ENCODE measurements at regions not wholly inside any gene's neighbourhood (a gene's known extent, or its start where the extent isn't known, plus 50 kb on each side); places are given as distances from the start of the nearest gene placed in this dataset.
"Not testable (repeated sequence)": the region's sequence is repeated elsewhere in the genome, so short reads cannot be mapped to it uniquely, and the experiment has no call there.

- Histone ChIP-seq H3K4me3 (ENCODE audit: insufficient read depth, low read length, poor library complexity, severe bottlenecking) (no peak overlapping the region), H3K4me2 (ENCODE audit: low read depth, low read length, poor library complexity, severe bottlenecking) (no peak overlapping the region), H3F3A (ENCODE audit: insufficient read depth) (no peaks in the 10 kb centered on the region), H3K79me2 (ENCODE audit: insufficient read depth, low read length) (no peaks in the 10 kb centered on the region), H3K9me2 (replicated peaks; ENCODE audit: insufficient read depth, low read length) (no peaks in the 10 kb centered on the region), H3K9me3 (ENCODE audit: insufficient read depth, low read length) (no peaks in the 10 kb centered on the region), H3K27ac (ENCODE audit: low read depth, low read length) (no peak overlapping the region), H3K27me3 (ENCODE audit: low read length) (no peaks in the 10 kb centered on the region), H4K20me1 (ENCODE audit: low read depth, low read length) (no peaks in the 10 kb centered on the region), H3K36me3 (ENCODE audit: low read length) (no peaks in the 10 kb centered on the region), H3K9ac (ENCODE audit: low read length) (no peak overlapping the region), H2AFZ (ENCODE audit: low read depth, low read length, severe bottlenecking) (no peak overlapping the region)
- TF ChIP-seq EZH2phosphoT487 (conservative IDR thresholded peaks at IDR 0.05; ENCODE audit: low read length) (no peak), CTCF (IDR thresholded peaks at IDR 0.05; ENCODE audit: insufficient read depth, low read length, poor library complexity, severe bottlenecking) (no peak)
Observed at GRCh38 chr2:115976916-115977315, 1534.5 kb downstream of the DPP10 start.

GRCh38 chr2:115999039-115999438 is 1556.6 kb downstream of the DPP10 start:
- H3K4me2 ChIP-seq (ENCODE audit: low read depth, low read length, poor library complexity, severe bottlenecking), result no peak overlapping the region
- H3K9me3 ChIP-seq (ENCODE audit: insufficient read depth, low read length), result no peaks in the 10 kb centered on the region
- no peaks in the 10 kb centered on the region for H3K79me2 ChIP-seq (ENCODE audit: insufficient read depth, low read length)
- no peaks in the 10 kb centered on the region for H4K20me1 ChIP-seq (ENCODE audit: low read depth, low read length)
- H3K27me3 ChIP-seq (ENCODE audit: low read length), result no peaks in the 10 kb centered on the region
- H3K36me3 ChIP-seq (ENCODE audit: low read length), result no peaks in the 10 kb centered on the region
- TF ChIP-seq CTCF (IDR thresholded peaks at IDR 0.05; ENCODE audit: insufficient read depth, low read length, poor library complexity, severe bottlenecking) (no peak), EZH2phosphoT487 (conservative IDR thresholded peaks at IDR 0.05; ENCODE audit: low read length) (no peak)
- H3K9ac ChIP-seq (ENCODE audit: low read length), result no peak overlapping the region
- H3K9me2 ChIP-seq (replicated peaks; ENCODE audit: insufficient read depth, low read length), result no peaks in the 10 kb centered on the region
- no peaks in the 10 kb centered on the region for H3F3A ChIP-seq (ENCODE audit: insufficient read depth)
- no peak overlapping the region for H3K27ac ChIP-seq (ENCODE audit: low read depth, low read length)
- no peak overlapping the region for H3K4me3 ChIP-seq (ENCODE audit: insufficient read depth, low read length, poor library complexity, severe bottlenecking)
- no peak overlapping the region for H2AFZ ChIP-seq (ENCODE audit: low read depth, low read length, severe bottlenecking)

- Histone ChIP-seq H3K9me3 (ENCODE audit: insufficient read depth, low read length) (no peaks in the 10 kb centered on the region), H3K36me3 (ENCODE audit: low read length) (no peaks in the 10 kb centered on the region), H3K27me3 (ENCODE audit: low read length) (no peaks in the 10 kb centered on the region), H3K9ac (ENCODE audit: low read length) (no peak overlapping the region), H3F3A (ENCODE audit: insufficient read depth) (no peaks in the 10 kb centered on the region), H3K9me2 (replicated peaks; ENCODE audit: insufficient read depth, low read length) (no peaks in the 10 kb centered on the region), H3K4me2 (ENCODE audit: low read depth, low read length, poor library complexity, severe bottlenecking) (no peak overlapping the region), H3K4me3 (ENCODE audit: insufficient read depth, low read length, poor library complexity, severe bottlenecking) (no peak overlapping the region), H3K27ac (ENCODE audit: low read depth, low read length) (no peak overlapping the region), H3K79me2 (ENCODE audit: insufficient read depth, low read length) (no peaks in the 10 kb centered on the region), H4K20me1 (ENCODE audit: low read depth, low read length) (no peaks in the 10 kb centered on the region), H2AFZ (ENCODE audit: low read depth, low read length, severe bottlenecking) (no peak overlapping the region)
- TF ChIP-seq CTCF (IDR thresholded peaks at IDR 0.05; ENCODE audit: insufficient read depth, low read length, poor library complexity, severe bottlenecking) (no peak), EZH2phosphoT487 (conservative IDR thresholded peaks at IDR 0.05; ENCODE audit: low read length) (no peak)
Observed at GRCh38 chr2:116023026-116023425, 1580.6 kb downstream of the DPP10 start.

GRCh38 chr2:116038758-116039157 is 1596.3 kb downstream of the DPP10 start:
- not testable (repeated sequence) for H3K79me2 ChIP-seq (ENCODE audit: insufficient read depth, low read length); H4K20me1 ChIP-seq (ENCODE audit: low read depth, low read length); H3K27me3 ChIP-seq (ENCODE audit: low read length); H3K27ac ChIP-seq (ENCODE audit: low read depth, low read length); H3K4me2 ChIP-seq (ENCODE audit: low read depth, low read length, poor library complexity, severe bottlenecking); H3K9me2 ChIP-seq (replicated peaks; ENCODE audit: insufficient read depth, low read length); H2AFZ ChIP-seq (ENCODE audit: low read depth, low read length, severe bottlenecking); H3K4me3 ChIP-seq (ENCODE audit: insufficient read depth, low read length, poor library complexity, severe bottlenecking); H3F3A ChIP-seq (ENCODE audit: insufficient read depth); H3K36me3 ChIP-seq (ENCODE audit: low read length); H3K9ac ChIP-seq (ENCODE audit: low read length); H3K9me3 ChIP-seq (ENCODE audit: insufficient read depth, low read length)
